Epithelial cell of esophagus (primary cell): ENCODE measurements at regions not wholly inside any gene's neighbourhood (a gene's known extent, or its start where the extent isn't known, plus 50 kb on each side); places are given as distances from the start of the nearest gene placed in this dataset.
A peak's percentile ranks its signal among the peaks of the same experiment; 100 is the strongest.
"Not testable (repeated sequence)": the region's sequence is repeated elsewhere in the genome, so short reads cannot be mapped to it uniquely, and the experiment has no call there.

Experiments
- DNase-seq: peaks from one replicate; pipeline ENCODE4 v3.0.0; 2010; ENCODE audit warnings: low read depth
- H3K4me3 ChIP-seq: 2 replicates; pipeline ENCODE4 v1.5.1; 2011; ENCODE audit warnings: mild to moderate bottlenecking, low read length, control low read depth
- TF ChIP-seq, protein P1 (sequence below): IDR thresholded peaks from 2 replicates; pipeline ENCODE4 v1.5.1; 2011; ENCODE audit warnings: low read depth, mild to moderate bottlenecking, low read length, control low read depth, inconsistent platforms; ENCODE audit not compliant: insufficient read depth; ENCODE audit errors: missing control alignments

DNA sequence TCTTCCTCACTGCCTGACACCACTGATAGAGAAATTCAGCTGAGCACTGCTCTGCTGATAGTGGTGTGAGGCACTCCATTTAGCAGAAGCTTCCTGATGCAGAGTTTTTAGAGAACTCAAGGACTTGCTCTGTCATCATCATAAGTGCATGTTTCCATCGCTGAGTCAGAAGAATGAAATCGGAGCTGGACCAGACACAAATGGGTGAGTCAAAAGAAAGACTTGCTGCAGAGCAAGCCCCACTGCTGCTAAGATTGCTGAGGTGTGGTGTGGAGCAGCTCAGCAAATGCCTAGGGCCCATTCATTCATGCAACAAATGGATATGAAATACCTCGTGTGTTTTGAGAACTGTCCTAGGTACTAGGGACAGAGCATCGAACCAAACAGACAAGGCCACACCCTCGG is 410.2 kb upstream of the SLC30A5 start:
- peak; percentile 99 for DNase-seq
- H3K4me3 ChIP-seq = no peak overlapping the region
- TF ChIP-seq, protein P1, sequence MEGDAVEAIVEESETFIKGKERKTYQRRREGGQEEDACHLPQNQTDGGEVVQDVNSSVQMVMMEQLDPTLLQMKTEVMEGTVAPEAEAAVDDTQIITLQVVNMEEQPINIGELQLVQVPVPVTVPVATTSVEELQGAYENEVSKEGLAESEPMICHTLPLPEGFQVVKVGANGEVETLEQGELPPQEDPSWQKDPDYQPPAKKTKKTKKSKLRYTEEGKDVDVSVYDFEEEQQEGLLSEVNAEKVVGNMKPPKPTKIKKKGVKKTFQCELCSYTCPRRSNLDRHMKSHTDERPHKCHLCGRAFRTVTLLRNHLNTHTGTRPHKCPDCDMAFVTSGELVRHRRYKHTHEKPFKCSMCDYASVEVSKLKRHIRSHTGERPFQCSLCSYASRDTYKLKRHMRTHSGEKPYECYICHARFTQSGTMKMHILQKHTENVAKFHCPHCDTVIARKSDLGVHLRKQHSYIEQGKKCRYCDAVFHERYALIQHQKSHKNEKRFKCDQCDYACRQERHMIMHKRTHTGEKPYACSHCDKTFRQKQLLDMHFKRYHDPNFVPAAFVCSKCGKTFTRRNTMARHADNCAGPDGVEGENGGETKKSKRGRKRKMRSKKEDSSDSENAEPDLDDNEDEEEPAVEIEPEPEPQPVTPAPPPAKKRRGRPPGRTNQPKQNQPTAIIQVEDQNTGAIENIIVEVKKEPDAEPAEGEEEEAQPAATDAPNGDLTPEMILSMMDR = no peak

DNA sequence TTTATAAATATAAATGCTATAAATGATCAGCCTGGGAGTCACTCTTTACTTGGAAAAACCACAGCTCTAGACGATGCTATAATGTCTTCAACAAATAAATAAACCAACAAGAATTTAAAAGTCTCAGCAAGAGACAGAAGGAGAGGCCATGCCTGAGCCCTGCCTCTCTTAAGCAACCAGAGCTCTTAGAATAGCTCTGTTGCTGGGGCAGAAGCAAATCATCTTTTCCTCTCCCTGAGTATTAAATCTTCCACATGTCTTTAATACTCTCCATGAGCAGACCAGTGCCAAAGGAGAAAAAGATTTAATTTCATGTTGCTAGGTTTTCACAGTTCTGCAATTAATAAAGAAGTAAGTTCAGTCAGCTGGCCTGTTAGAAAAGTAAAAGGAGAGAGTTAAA is 408.0 kb upstream of the SLC30A5 start:
- TF ChIP-seq, protein P1 = no peak
- no peak overlapping the region for H3K4me3 ChIP-seq
- no peak for DNase-seq

DNA sequence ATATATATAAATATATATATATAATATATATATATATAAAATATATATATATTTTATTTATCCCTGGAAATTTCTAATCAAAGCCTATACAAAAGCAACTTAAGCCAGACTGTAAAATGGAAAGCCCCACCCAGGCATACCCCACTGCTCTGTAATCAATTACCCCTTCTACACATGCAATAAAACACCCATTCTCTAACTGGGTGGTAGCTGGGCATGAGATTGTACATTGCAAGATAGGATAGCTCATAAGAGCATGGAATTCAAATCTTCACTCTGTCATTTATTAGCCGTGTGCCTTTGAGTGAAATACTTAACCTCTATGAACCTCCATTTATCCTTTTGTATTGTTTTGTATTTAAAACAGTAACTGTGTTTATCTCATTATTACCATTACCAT is 405.3 kb upstream of the SLC30A5 start:
- H3K4me3 ChIP-seq = no peak overlapping the region
- TF ChIP-seq, protein P1 = no peak
- DNase-seq = no peak

GRCh38 chr5:68689010-68689409 is 404.8 kb upstream of the SLC30A5 start:
- TF ChIP-seq, protein P1 = no peak
- no peak for DNase-seq

GRCh38 chr5:68691874-68692273 is 401.9 kb upstream of the SLC30A5 start:
- DNase-seq, H3K4me3 ChIP-seq: not testable (repeated sequence)

More at GRCh38 chr5:68689010-68689409, 404.8 kb upstream of the SLC30A5 start:
- H3K4me3 ChIP-seq = no peak overlapping the region

GRCh38 chr5:68698025-68698940 is 395.5 kb upstream of the SLC30A5 start:
- TF ChIP-seq, protein P1 = no peak
- no peak for DNase-seq
- no peak overlapping the region for H3K4me3 ChIP-seq

- DNase-seq = no peak
- H3K4me3 ChIP-seq = no peak overlapping the region
- TF ChIP-seq, protein P1 = no peak
These were observed 393.8 kb upstream of the SLC30A5 start for GRCh38 chr5:68699966-68700365.
